Inflammatory macrophage treated with lipopolysaccharide for 4 hours (primary cell): ENCODE measurements at regions not wholly inside any gene's neighbourhood (a gene's known extent, or its start where the extent isn't known, plus 50 kb on each side); places are given as distances from the start of the nearest gene placed in this dataset.

Experiments
- DNase-seq: peaks from one replicate; pipeline ENCODE4 v3.0.0-alpha.2; 2020

DNA sequence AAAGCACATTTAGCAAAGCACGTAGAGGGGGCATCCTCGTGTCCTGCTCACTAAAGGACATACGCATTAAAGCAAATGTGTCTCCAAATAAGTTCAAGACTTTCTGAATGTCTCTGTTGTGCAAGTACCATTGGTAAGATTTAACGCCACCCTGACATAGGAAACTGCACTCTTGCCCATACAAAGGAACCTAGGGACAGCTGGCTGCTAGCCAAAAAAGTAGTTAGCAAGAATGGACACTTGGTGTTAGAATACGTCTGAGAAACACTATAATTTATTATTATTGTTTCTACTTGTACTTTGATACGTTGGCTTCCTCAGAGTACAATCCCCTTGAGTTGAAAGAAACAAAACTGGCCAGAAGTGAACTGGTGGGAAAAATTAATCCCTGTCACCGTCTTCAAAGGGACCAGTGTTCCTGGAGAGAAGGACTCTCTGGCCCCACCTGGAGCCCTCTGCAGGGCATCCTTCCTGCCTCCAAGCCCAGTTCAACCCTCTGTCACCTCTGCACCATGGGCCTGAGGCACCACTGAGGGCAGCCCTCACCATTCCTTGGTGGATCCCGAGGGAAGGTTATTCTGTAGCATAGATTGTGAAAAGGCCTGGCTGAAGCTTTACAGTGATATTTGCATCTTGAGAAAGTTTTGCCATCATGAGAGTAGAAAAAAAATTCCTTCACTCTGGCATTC, 51.4 kb upstream of the APCDD1 start:
- DNase-seq = no peak

- no peak for DNase-seq
Observed at GRCh38 chr18:10403708-10404107, 50.7 kb upstream of the APCDD1 start.

DNA sequence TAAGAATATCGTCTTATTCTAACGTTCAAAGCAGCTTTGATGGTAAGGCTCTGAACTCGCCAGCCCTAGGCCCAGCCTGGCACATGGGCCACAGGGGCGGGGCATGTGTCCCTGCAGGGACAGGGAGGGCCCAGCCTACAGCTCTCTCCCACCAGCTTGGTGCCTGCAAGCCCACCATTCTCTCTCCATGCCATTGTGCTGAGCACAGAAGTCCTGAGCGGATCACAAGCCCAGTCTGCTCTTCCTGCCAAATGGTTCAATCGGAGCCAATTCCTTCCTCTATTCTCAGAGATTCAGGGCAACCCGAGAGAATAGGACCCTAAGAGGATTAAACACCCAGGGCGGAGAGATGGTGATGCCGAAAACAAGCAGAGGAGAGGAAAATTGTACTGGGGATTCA, 50.3 kb upstream of the APCDD1 start:
- no peak for DNase-seq
